PFSK-1 (cell line): ENCODE measurements at regions not wholly inside any gene's neighbourhood (a gene's known extent, or its start where the extent isn't known, plus 50 kb on each side); places are given as distances from the start of the nearest gene placed in this dataset.

Experiments
- POLR2AphosphoS5 ChIP-seq: IDR thresholded peaks from 2 replicates; pipeline ENCODE4 v1.6.1; 2012; ENCODE audit warnings: low read depth, mild to moderate bottlenecking, control low read depth, low read length, moderate library complexity
- TAF1 ChIP-seq: IDR thresholded peaks from 2 replicates; pipeline ENCODE4 v1.6.1; 2012; ENCODE audit warnings: low read length, control low read depth, borderline replicate concordance; ENCODE audit not compliant: insufficient read depth

DNA sequence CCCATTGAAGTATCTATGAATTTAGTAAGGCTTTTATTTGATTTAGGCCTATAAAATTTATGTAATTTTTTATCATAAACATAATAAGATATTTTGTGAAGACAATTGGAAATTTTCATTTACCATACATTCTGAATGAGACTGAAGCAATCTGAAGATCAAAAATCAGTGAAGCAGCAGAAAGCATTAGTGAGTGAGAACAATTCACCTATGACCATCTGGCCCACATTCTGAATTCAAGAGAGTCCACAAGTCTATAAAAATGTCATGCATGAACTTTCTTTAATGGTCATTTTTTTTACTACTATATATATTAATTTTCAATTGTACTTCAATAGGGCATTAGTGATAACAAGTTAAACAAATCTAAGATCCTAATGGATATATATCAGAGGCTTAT lies 1026.6 kb upstream of the MAP3K7 start:
- TF ChIP-seq POLR2AphosphoS5 (no peak), TAF1 (no peak)
